AG10803 (cell line): ENCODE measurements at regions not wholly inside any gene's neighbourhood (a gene's known extent, or its start where the extent isn't known, plus 50 kb on each side); places are given as distances from the start of the nearest gene placed in this dataset.

Experiments
- DNase-seq: peaks from one replicate; pipeline ENCODE4 v3.0.0; 2010; ENCODE audit warnings: low read depth
- H3K4me3 ChIP-seq: 2 replicates; pipeline ENCODE4 v1.5.1; 2011; ENCODE audit warnings: mild to moderate bottlenecking, low read length, control low read depth
- CTCF ChIP-seq: conservative IDR thresholded peaks from 2 replicates; pipeline ENCODE4 v1.5.1; 2011; ENCODE audit warnings: mild to moderate bottlenecking, low read length, control low read depth, inconsistent platforms

- DNase-seq, result no peak
- no peak overlapping the region for H3K4me3 ChIP-seq
- TF ChIP-seq CTCF, result no peak
Measured at GRCh38 chr19:30745476-30745985, 373.3 kb downstream of the ZNF536 start.

- no peak for TF ChIP-seq CTCF
- DNase-seq, result no peak
- H3K4me3 ChIP-seq, result no peak overlapping the region
Measured at GRCh38 chr19:30744741-30745475, 372.7 kb downstream of the ZNF536 start.

- no peak for TF ChIP-seq CTCF
- no peak for DNase-seq
- no peak overlapping the region for H3K4me3 ChIP-seq
Measured at GRCh38 chr19:30743702-30744101, 371.5 kb downstream of the ZNF536 start.

- no peak for TF ChIP-seq CTCF
- H3K4me3 ChIP-seq, result no peak overlapping the region
- no peak for DNase-seq
Measured at GRCh38 chr19:30743011-30743410, 370.8 kb downstream of the ZNF536 start.

- no peak for TF ChIP-seq CTCF
- DNase-seq, result no peak
- H3K4me3 ChIP-seq, result no peak overlapping the region
Measured at GRCh38 chr19:30742406-30742938, 370.3 kb downstream of the ZNF536 start.

GRCh38 chr19:30741566-30741965 is 369.4 kb downstream of the ZNF536 start:
- no peak for DNase-seq
- no peak overlapping the region for H3K4me3 ChIP-seq
- no peak for TF ChIP-seq CTCF

- DNase-seq, result peak; percentile 44
- no peak for TF ChIP-seq CTCF
- H3K4me3 ChIP-seq, result no peak overlapping the region
Measured at GRCh38 chr19:30739394-30739793, 367.2 kb downstream of the ZNF536 start.
